NCI-H146 treated with DMSO at 0.1 percent for 48 hours (cell line): ENCODE measurements at regions not wholly inside any gene's neighbourhood (a gene's known extent, or its start where the extent isn't known, plus 50 kb on each side); places are given as distances from the start of the nearest gene placed in this dataset.
"Not testable (repeated sequence)": the region's sequence is repeated elsewhere in the genome, so short reads cannot be mapped to it uniquely, and the experiment has no call there.

Experiments used
- DNase-seq: peaks from one replicate; lab custom pipeline; 2025; ENCODE audit not compliant: unreplicated experiment; lab: John Stamatoyannopoulos, UW

DNA sequence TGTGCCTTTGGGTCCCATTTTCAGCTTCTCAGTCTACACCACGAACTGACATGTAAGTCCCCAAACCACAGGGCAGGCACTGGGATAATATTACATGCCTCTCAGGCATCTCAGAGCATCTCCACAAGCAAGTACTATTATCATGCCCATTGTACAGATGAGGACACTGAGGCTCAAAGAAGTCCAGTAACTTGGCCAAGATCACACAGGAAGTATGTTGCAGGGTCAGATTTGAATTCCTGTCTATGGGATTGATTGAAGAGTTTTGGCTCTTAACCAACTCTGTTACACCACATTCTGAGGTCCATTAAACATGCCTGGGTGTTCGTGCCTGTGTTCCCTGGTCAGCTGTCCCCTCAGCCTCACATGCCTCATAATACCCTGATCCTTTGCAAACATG lies 319.8 kb downstream of the FOXO1 start:
- DNase-seq = no peak

DNA sequence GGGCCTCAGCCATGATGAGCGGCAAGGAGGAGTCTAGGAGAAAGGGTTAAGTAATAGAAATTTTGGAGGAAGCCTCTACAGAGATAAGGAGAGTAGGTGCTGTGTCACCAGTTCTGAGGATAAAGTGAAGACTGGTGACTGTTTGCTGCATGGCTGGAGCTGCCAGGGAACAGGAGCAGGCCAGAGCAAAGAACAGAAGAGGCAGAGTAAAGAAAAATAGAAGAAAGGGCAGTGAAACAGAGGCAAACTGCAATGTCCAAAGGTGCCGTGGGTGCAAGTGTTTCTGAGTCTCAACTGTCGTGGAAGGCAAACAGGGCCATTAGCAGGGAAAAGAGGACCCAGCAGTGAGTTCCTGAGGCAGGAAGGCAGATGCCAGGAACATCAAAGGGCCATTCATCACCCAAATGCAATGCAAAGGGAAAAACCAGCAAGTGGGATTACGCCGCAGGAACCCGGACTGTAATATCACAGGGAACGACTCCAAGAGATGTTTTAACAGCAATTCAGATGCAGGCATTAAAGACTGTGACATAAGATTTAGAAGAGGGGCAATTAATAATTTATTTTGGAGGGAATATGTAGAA lies 318.3 kb downstream of the FOXO1 start:
- DNase-seq = no peak

DNA sequence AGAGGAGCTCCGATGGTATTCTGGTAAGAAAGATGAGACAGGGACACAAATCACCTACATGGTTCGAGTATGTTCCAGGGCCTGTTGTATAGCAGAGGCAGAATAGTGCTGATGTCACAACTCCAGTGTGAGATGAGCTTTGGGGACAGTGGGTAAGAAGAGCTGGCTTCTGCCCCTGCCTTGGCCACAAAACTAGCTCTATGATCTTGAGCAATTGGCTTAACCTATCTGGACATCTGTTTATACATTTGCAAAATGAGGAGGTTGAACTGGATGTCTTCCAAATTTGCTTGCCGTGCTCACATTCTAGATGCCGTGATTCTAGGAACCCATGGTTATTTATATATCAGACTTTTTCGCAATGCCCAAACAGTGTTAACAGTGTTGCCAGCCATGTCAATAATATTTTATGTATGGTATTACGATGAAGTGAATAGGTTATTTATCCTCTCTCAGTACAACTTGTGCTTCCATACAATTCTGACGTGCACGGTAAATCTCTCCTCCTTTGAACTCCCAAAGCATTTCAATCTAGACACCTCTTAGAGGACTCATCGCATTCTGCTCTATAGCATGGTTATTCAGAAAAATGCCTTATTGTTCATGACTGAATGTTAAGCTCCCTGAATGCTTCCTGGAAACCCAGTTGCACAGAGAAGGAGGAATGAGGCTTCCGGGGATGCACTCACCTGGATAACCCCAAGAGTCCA lies 316.0 kb downstream of the FOXO1 start:
- no peak for DNase-seq

DNA sequence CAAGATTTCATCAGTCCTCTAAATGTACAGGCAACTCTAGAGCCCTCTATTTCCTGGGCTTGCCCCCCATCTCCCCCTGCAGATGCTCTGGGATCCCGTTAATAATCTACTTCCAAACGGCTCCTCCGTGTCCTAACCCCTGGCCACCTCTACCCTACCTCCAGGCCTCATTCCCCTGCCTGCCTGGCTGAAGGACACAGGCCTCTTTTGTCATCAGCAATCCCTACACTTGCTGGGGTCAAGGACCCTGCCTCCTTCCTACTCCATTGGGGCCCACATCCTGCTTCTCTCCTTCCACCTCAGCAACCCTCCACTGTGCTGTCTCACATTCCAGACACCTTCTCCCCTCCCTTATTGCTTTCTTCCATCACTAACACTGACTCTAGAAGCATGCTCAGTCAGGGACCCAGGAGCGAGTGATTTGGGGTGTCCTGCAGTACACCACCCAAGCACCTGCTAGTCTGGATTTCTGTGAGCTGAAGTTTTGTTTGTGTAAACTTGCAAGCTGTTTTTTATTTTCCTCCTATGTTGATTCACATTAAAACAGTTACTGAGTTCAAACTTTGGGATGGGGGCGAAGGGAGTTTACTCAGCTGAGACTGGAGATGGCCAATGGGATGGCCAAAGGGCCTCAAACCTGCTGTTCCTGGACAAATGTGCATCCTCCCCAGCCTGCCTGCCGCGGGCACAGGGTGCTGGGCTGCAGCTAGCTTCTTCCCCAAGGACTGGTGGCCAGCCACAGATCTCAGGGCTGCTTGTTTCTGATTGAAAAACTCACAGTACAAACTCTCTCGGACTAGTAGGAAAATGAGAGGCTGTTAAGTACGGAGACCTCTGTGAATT lies 314.7 kb downstream of the FOXO1 start:
- no peak for DNase-seq

DNA sequence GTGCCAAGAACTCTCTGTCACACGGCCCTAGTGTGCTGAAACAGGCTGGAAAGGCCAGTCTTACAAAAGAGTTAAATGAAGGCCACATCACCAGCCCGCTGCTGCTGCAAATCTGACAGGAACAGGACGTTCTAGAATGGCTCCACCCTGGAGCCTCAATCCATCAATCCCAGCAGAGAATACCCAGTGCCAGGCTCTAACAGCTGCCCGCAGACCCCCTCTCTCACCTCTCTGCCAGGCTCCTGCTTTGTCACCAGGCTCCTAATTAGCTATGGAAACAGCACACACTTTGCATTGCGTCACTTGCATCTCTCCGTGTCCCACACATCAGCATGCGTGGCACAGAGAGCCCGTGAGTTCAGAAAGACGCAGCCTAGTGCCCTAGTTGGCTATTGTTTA lies 314.1 kb downstream of the FOXO1 start:
- no peak for DNase-seq

DNA sequence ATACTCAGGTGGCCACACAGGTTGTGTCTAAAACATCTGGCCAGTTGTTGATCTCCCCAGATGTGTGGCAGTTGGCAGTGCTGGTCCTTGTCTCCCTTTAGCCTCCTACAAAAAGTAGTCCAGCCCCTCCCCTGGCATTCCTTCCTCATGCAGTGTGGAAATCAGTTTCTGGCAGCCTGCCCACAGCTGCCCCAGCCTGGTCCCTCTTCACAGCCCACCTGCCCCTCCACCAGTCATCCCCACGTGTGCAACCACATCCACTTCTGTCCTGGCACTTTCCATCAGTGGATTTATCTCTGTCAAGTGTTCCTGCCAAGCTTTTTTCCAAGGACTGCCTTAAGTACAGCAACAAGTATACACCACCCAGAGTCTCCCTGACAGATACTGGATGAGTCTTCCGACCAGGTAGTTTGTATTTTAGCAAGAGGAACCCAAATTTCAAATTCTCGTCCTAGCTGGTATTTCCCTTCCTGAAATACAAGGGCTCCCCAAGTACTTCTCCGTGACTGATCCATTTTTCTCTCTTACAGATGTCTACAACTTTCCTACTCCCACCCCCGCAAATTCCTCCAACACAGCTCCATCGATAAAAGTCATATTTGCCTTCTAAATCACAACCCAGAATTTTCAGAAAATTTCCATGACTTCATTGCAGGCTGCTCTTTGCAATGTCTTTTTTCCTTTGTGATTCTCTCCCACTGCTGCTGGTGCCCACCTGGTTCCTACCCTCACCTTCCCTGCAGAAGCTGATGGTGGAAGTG lies 313.5 kb downstream of the FOXO1 start:
- DNase-seq = no peak

DNA sequence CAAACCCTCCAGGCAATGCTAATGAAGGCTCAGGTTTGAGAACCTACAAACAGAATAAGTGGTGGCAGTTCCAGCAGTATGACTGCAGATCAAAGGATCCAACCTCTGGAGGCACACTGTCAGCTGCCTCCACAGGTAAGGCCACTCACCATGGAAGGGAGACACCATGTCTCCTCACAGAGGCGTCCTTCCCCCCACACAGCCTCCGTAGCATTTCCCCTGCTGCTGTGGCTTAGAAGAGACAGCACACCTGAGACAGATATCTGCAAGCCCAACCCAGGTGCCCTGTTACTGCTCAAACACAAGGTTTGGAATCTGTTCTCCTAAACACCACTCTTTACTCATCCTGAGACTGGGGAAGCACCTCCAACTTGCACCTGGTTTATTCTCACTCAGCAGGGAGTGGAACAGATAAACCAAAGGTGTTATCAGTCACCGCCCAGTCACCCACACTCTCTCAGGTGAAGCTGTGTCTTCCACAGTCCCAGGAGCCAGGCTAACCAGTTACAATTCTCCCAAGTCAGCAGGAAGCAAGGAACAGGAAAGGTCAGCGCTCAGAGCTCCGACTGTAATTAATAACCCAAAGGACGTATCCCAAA lies 311.2 kb downstream of the FOXO1 start:
- no peak for DNase-seq

DNA sequence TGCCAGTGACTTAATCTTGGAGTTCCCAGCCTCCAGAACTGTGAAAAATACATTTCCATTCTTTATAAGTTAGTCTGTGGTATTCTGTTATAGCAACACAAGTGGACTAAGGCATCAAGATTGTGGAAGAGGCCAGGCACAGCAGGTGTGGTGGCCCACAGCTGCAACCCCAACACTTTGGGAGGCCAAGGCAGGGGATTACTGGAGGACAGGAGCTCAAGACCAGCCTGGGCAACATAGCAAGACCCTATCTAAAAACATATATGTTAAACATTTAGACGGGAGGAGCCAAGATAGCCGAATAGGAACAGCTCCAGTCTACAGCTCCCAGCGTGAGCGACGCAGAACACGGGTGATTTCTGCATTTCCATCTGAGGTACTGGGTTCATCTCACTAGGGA lies 310.4 kb downstream of the FOXO1 start:
- DNase-seq = no peak

DNA sequence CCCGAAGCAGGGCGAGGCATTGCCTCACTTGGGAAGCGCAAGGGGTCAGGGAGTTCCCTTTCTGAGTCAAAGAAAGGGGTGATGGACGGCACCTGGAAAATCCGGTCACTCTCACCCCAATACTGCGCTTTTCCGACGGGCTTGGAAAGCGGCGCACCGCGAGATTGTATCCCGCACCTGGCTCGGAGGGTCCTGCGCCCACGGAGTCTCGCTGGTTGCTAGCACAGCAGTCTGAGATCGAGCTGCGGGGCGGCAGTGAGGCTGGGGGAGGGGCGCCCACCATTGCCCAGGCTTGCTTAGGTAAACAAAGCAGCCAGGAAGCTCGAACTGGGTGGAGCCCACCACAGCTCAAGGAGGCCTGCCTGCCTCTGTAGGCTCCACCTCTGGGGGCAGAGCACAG lies 310.0 kb downstream of the FOXO1 start:
- not testable (repeated sequence) for DNase-seq

DNA sequence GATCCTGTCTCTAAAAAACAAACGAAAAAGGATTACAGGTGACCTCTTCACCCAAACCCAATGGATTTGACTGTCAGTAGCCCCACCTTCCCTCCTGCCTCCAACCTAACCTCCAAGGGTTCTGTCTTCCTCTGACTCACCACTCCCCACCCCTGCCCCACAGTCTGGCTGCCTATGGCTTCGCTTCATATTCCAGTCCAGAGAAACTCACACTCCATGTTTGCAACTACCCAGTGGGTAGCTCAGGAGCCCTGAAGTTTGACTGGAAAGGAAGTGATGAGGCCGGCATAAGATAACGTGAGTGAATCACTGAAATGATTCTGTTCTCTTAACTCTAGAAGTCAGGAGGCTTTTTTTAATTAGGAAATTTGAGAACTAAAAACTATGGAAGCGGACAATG lies 303.9 kb downstream of the FOXO1 start:
- DNase-seq = no peak

DNA sequence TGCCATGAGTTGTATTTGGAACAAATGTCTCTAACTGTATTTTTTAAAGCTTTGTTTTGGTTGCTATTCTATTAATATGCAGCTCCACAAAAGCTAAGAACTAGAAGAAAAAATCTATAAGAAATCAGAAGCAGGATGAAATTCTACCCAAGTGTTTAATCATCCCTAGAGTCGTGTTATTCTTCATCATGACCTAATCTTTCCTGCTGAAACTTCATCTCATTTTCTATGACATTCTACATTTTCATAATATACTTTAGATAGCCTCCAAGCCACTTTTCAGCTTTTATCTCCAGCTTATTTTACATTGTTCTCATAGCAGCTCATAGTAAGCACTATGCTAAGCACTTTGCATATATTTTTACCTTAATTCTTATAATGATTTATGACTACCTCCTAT lies 302.8 kb downstream of the FOXO1 start:
- no peak for DNase-seq

DNA sequence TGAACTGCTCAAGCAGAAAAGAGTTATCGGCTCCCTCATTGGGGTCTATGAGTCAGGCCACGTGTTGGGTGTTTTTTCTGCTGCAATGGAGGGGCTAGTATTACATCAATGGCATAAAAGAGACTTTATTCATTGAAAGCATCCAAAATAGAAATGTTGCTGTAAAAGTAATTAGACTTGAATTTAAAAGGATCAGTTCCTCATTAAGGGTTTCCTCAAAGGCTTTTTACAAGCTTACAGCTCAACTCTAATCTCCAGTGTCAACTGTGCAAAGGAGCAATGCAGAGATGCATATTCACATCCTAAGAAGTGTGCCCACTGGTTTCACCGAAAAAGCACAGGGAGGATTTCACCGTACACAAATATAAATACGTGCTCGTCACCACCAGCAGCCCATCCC lies 300.3 kb downstream of the FOXO1 start:
- DNase-seq = no peak

DNA sequence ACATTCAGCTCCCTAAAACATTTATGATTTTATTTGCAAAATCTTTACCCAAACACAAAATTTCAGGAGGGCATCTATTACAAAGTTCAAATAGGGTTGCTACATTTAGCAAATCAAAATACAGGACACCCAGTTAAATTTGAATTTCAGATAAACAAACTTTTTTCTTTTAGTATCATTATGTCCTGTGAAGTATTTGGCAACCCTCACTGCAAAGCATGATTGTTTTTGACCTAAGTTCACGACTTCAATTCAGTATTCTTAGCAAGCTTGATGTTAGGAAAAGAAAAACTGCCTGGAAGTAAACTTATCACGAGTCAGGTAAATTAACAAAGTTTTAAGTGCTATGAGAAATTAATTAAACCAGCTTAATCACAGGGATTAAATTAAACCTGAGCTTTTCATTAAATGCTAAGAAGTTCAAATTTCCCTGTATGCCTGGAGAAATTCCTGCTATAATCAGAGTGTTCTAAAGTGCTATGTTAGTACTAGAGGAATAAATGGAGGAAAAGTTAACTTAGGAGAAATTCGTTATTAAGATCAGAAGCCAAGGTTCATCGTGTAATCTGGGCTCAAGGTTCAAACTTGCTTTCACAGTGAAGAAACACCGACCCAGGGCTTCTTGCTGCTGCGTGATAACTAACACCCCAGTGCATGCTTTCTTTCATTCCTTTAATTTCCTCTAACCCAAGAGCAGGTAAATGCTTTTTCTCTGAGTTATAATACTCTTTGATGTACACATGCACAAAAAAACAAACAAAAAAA lies 298.1 kb downstream of the FOXO1 start:
- DNase-seq = no peak

DNA sequence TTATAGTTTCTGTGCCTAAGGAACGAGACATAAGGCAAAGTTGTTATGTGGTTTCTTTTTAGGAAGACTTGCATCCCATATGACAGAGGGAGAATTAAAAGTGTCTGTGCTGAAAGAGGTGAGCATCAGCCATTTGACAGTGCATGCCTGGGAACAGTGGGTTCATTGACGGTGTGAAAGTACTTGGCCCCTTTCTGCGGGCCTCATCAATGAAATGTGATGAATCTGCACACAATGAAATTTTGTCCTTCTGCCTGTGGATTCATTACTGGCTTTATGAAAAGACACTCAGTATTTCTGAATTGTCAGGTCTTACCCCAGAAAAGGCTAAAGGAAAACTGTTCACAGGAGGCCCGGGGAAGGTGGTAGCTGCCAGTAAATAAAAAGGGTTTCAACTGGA lies 295.8 kb downstream of the FOXO1 start:
- no peak for DNase-seq

DNA sequence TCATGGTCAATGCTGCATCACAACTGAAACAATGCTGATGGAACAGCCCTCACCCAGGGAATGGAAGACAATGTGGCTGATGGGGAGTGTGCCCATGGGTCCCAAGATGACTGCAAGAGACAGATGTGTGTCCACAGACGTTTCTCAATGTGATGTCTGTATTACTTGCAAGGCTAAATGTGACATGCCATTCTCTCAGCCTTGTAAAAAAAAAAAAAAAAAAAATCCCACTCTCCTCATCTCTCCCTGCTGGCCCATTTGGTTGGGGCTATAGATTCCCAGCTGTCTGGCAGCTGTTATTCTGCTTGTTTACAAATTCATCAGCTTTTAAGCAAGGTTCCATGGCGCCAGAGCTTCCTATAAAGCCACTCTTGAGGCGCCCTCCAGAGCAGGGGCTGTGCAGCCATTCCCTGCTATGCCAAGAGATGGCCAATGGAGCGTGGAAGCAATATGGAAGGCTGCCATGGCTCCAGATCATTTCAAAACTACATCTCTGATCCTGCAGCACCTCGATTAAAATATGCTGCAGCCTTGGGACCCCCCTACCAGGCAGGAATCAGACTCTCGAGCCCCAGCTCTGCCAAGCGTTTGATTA lies 294.8 kb downstream of the FOXO1 start:
- DNase-seq = no peak

DNA sequence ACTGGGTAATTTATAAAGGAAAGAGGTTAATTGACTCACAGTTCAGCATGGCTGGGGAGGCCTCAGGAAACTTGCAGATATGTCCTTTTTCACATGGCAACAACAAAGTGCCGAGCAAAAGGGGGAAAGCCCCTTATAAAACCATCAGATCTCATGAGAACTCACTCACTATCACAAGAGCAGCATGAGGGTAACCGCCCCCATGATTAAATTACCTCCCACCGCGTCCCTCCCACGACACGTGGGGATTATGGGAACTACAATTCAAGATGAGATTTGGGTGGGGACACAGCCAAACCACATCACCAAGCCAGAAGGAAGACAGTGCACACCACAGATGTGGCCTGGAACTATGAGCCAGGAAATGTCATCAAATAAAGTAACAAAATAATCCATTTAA lies 292.8 kb downstream of the FOXO1 start:
- not testable (repeated sequence) for DNase-seq

DNA sequence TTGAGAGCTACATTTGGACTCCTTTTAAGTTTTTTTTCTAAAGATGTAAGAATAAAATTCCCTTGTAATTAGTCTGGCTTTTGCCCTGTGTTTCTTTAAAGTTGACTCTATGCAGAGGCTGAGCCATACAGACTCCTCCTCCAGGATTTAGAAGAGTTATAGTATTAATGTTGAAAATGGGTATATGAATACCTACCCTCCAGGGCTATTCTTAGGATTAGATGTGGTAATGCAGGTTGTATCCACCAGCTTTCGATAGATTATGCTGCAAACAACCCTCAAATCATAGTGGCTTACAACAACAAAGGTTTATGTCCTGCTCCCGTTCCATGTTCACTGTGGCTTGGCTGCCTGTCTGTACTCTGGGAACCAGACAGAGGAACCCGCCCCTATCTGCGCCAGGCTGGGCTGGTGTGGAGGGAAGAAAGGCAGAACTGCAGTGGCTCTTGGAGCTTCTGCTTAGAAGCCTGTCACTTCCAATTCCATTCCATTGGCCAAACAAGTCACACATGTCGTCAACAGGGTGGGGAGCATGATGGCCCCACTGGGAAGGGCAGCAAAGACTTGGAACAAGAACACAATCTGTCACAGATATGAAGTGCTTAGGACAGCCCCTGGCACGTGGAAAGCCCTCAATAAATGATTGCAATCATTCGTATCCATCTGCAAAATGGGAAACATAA lies 290.8 kb downstream of the FOXO1 start:
- DNase-seq = no peak

DNA sequence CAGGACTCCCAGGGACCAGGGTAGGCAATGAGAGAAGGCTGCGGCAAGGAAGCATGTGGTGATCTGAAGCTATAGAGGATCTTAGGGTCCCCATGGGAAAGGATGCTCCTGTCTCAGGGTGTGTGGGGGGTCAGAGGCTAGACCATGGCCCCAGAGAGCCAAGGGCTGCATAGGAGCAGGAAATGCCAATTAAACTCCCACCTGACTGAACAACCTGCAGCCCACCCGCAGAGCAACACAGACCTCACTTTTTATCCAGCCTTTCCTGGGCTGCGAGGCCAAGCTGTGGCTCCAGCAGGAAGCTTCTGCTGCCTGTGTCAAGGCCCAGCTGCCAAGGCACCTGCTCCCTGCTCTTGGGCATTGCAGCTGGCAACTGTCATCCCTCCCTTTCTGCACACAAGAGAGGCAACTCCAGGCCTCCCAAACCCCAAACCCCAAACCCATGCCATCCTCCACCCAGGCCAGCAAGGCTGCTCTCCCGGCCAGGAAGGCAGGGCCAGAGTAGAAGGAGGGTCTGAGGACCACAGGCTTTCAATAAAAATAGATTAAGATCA lies 290.1 kb downstream of the FOXO1 start:
- no peak for DNase-seq

DNA sequence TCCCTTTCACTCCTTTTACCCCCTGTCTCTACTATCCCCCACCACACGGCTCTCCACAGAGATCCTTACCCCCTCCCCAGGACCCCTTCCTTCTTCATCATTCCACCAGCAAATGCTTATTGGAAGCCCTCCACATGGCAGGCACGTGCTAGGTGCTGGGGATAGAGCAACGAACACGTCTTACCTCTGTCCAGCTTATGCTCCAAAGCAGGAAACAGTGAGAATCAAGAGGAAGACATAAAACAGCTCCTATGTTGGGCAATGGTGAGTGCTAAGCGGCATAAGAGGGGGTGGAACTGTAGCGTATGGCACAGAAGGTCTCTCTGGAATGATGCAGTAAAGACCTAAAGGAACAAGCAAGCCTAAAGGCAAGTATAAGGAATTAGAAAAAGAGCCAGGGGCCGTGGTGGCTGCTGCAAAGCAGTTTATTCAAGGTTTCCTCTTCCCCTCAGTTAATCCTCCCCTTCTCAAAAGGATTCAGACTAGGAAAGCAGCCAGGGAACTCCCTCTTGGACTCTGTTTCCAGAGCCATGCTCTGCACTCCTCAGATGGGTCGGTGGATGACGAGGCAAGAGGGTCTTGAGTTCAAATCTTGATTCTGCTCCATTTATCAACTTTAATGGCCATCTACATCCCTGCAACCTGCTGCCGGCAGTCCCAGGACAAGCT lies 289.4 kb downstream of the FOXO1 start:
- DNase-seq = no peak
